Lung (tissue), 11 donors: ENCODE measurements at regions not wholly inside any gene's neighbourhood (a gene's known extent, or its start where the extent isn't known, plus 50 kb on each side); places are given as distances from the start of the nearest gene placed in this dataset.
"Not testable (repeated sequence)": the region's sequence is repeated elsewhere in the genome, so short reads cannot be mapped to it uniquely, and the experiment has no call there.

Source experiments
- ATAC-seq: fragments of 200-7000 bp; cut with Tn5 transposase; one replicate; pipeline ENCODE4 v1.9.1; 2020; ENCODE audit warnings: moderate number of reproducible peaks; ENCODE audit not compliant: insufficient read depth, low FRiP score
- DNase-seq, 3 donors: peaks; one replicate each; pipeline ENCODE4 v3.0.0-alpha.2; 2013 to 2017
- H3K27ac ChIP-seq, 2 donors: one replicate each; pipeline ENCODE4 v1.5.1; 2013; ENCODE audit warnings: mild to moderate bottlenecking in 2 of 2, moderate library complexity in 2 of 2, control low read depth in 1 of 2, inconsistent platforms in 1 of 2, low read depth in 1 of 2, low read length in 1 of 2
- H3K27me3 ChIP-seq, 3 donors: one replicate each; pipeline ENCODE4 v1.5.1; 2013; ENCODE audit warnings: low read length in 2 of 3; ENCODE audit not compliant: control insufficient read depth in 3 of 3, insufficient read depth in 3 of 3
- H3K36me3 ChIP-seq, 4 donors: one replicate each; pipeline ENCODE4 v1.5.1; 2013; ENCODE audit warnings: low read length in 4 of 4, mild to moderate bottlenecking in 1 of 4, moderate library complexity in 1 of 4; ENCODE audit not compliant: control insufficient read depth in 4 of 4, insufficient read depth in 4 of 4
- H3K4me1 ChIP-seq, 5 donors: one replicate each; pipeline ENCODE4 v1.5.1; 2013; ENCODE audit warnings: low read length in 5 of 5, mild to moderate bottlenecking in 2 of 5, moderate library complexity in 1 of 5; ENCODE audit not compliant: control insufficient read depth in 5 of 5, insufficient read depth in 5 of 5
- H3K4me3 ChIP-seq: one replicate; pipeline ENCODE4 v1.5.1; 2013; ENCODE audit warnings: mild to moderate bottlenecking, control low read depth, moderate library complexity
- H3K9ac ChIP-seq, 2 donors: one replicate each; pipeline ENCODE4 v1.5.1; 2013; ENCODE audit warnings: low read length in 2 of 2, control low read depth in 1 of 2; ENCODE audit not compliant: insufficient read depth in 1 of 2
- H3K9me3 ChIP-seq, 4 donors: one replicate each; pipeline ENCODE4 v1.5.1; 2013; ENCODE audit warnings: low read length in 3 of 4, mild to moderate bottlenecking in 1 of 4, moderate library complexity in 1 of 4; ENCODE audit not compliant: control insufficient read depth in 4 of 4, insufficient read depth in 3 of 4
- WGBS, 2 donors: extraction: QIAGEN DNeasy Blood & Tissue Kit; methylation state at CpG; one replicate each; pipeline ENCODE4 v1.1.7; 2013; 5-methylcytosine and 5-hydroxymethylcytosine counted together
- TF ChIP-seq, protein P1 (sequence below): IDR thresholded peaks from 2 replicates; pipeline ENCODE4 v1.5.1; 2012; ENCODE audit warnings: mild to moderate bottlenecking; ENCODE audit errors: control extremely low read depth, extremely low read depth
- donor health status: control.
- donor health status: control.
- donor health status: Bipolar disorder and iron deficiency.
- donor health status: healthy.
- donor health status: DM: yes; HTN: yes; CAD: no.

DNA sequence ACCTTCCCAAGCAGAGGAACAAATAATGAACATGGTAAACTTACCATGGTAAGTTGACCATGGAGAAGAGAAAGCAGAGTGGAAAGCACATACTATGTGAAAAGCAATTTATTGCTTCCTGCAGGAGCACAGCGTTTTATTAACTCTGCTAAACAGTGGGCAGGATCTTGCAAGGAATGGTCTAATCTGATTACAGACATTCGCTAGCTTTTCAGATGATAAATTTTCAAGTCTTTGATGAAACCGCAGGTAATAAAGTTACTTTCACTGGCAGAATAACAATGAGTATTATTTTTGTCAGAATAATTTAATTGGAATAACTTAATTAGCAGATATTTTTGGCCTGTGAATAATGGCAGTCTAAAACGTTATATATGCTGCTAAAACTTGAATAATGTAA is 89.6 kb upstream of the HGF start:
- TF ChIP-seq, protein P1, sequence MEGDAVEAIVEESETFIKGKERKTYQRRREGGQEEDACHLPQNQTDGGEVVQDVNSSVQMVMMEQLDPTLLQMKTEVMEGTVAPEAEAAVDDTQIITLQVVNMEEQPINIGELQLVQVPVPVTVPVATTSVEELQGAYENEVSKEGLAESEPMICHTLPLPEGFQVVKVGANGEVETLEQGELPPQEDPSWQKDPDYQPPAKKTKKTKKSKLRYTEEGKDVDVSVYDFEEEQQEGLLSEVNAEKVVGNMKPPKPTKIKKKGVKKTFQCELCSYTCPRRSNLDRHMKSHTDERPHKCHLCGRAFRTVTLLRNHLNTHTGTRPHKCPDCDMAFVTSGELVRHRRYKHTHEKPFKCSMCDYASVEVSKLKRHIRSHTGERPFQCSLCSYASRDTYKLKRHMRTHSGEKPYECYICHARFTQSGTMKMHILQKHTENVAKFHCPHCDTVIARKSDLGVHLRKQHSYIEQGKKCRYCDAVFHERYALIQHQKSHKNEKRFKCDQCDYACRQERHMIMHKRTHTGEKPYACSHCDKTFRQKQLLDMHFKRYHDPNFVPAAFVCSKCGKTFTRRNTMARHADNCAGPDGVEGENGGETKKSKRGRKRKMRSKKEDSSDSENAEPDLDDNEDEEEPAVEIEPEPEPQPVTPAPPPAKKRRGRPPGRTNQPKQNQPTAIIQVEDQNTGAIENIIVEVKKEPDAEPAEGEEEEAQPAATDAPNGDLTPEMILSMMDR: no peak
- H3K9me3 ChIP-seq: peaks cover 0 to 4% (median 0%) of the 10 kb centered on the region in 4 donors
- H3K4me1 ChIP-seq: no peaks in the 10 kb centered on the region
- 85 to 90% methylated on average over 4 of the region's 4 CpGs for WGBS, 2 donors
- no peak overlapping the region for H3K4me3 ChIP-seq
- no peaks in the 10 kb centered on the region for H3K27me3 ChIP-seq
- H3K9ac ChIP-seq: no peak overlapping the region
- H3K36me3 ChIP-seq: no peaks in the 10 kb centered on the region
- no peak for DNase-seq
- no peak overlapping the region for H3K27ac ChIP-seq
- ATAC-seq: no peak

DNA sequence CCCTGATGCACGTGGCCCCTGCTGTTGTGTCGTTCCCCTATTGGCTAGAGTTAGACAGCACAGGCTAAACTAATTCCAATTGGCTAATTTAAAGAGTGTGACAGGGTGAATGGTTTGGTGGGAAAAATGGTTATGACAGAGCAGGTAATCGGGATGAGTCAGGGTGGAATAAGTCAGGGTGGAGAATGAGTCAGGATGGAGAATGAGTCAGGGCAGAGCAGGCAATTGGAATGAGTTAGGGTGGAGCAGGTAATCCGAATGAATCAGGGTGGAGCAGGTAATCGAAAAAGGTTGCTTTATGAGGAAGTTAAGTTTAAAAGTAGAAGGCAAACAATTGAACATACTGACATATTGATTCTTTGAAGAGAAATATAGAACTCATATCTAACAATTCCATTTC is 89.0 kb upstream of the HGF start:
- not testable (repeated sequence) for H3K4me3 ChIP-seq, ATAC-seq, H3K27ac ChIP-seq, H3K27me3 ChIP-seq, H3K9me3 ChIP-seq, H3K9ac ChIP-seq, H3K36me3 ChIP-seq, H3K4me1 ChIP-seq, DNase-seq
- 88 to 96% methylated on average over 5 of the region's 5 CpGs for WGBS, 2 donors

DNA sequence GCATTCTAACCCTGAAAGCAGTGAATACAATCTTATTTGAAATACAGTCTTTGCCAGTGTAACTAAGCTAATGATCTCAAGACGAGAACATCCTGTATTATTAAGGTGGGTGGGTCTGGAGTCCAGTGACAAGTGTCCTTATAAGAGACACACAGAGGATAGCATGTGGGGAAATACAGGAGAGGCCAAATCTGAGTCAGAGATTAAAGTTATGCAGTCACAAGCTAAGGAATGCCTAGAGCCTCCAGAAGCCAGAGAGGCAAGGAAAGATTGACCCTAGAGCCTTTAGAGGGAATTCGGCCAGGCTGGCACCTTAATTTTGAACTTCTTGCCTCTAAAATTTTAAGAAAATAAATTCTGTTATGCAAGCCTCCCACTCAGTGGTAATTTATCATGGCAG is 87.5 kb upstream of the HGF start:
- H3K27me3 ChIP-seq: no peaks in the 10 kb centered on the region
- no peaks in the 10 kb centered on the region for H3K36me3 ChIP-seq
- 83 to 95% methylated on average over 2 of the region's 2 CpGs for WGBS, 2 donors
- no peaks in the 10 kb centered on the region for H3K4me1 ChIP-seq
- no peak overlapping the region for H3K9ac ChIP-seq
- ATAC-seq (no peak), DNase-seq (no peak)
- H3K9me3 ChIP-seq: peaks cover 0 to 4% (median 0%) of the 10 kb centered on the region in 4 donors
- H3K27ac ChIP-seq: no peak overlapping the region
- no peak overlapping the region for H3K4me3 ChIP-seq
- TF ChIP-seq, protein P1: no peak

DNA sequence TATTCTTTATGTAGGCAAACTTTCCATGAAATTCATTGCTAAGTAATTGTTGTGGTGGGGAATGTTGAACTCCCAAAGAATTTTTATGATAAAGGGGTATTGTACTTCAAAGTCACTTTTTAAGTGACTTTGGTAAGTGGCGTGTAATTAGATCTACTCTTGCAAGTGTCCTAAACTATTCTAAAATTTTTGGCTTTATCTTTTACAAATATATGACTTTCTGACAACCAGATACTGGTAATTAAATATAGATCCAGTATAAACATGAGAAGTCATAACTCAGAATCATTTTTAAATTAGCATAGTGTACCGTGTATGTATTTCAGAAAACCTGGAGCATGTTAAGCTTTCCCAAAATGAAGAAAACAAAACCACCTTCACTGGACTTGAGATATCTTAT is 84.7 kb upstream of the HGF start:
- WGBS, 2 donors: 88 to 95% methylated on average over 2 of the region's 2 CpGs
- Histone ChIP-seq H3K4me1 (no peaks in the 10 kb centered on the region), H3K27ac (no peak overlapping the region), H3K4me3 (no peak overlapping the region), H3K9me3 (peaks cover 0 to 4% (median 1%) of the 10 kb centered on the region in 4 donors), H3K36me3 (no peaks in the 10 kb centered on the region), H3K9ac (no peak overlapping the region), H3K27me3 (no peaks in the 10 kb centered on the region)
- TF ChIP-seq, protein P1: no peak
- DNase-seq (no peak), ATAC-seq (no peak)
